NCI-H2081 treated with DMSO at 0.1 percent for 48 hours (cell line): ENCODE measurements at regions not wholly inside any gene's neighbourhood (a gene's known extent, or its start where the extent isn't known, plus 50 kb on each side); places are given as distances from the start of the nearest gene placed in this dataset.

Experiments used
- DNase-seq: peaks from one replicate; lab custom pipeline; 2025; lab: John Stamatoyannopoulos, UW

DNA sequence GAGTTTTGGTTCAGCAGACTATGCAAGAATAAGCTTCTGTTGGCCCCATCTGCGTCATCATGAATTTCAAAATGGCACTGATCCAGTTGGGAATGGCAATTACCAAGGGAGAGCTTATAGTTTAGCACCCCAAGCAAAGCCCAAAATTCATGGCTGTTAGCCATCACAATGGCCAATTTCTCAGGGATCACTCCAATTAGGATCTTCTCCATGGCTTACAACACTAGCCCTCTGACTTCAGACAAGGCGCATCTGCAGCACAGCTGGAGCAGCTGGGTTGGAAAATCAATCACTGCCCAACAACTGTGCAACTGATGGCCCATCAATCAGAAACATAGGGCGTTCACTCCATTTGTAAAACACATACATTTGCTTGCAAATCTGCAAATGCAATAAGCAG lies 273.6 kb downstream of the SRBD1 start:
- no peak for DNase-seq

DNA sequence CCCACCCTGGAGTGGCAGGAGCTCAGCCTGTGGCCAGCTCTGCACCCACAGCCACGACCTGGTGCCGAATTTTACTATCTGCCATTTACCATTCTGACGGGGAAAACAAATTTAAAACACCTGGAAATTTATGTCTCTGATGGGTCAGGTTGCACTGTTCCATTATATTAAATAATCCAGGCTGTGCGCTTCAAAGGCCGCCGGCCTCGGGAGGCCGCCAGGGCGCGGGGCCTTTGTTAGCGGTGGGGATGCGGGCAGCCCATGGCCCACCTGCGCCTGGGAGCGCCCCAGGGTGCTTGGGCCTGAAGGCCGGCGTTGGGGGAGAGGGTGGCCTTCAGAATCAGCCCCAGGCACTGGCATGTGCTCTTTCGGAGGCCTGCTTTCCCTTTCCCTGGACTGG lies 276.9 kb downstream of the SRBD1 start:
- DNase-seq: no peak

DNA sequence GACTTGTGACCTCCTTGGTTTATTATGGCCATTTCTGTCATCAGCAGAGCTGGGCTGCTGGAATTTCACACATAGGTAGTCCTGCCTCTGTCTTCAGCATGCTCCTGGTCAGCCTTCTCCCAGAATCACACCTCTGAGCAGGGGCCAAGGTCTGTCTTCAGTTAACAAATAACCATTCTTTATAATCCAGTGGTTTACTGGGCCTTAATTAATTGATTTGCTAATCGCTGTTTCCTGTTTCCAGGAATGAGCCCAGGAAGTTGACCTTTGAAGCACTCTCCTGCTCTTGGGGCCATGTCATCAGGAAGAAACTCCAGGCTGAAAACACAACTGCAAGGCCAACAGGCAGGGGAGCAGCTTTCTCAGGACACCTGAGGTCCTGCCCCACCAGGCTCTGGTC lies 278.5 kb downstream of the SRBD1 start:
- no peak for DNase-seq

DNA sequence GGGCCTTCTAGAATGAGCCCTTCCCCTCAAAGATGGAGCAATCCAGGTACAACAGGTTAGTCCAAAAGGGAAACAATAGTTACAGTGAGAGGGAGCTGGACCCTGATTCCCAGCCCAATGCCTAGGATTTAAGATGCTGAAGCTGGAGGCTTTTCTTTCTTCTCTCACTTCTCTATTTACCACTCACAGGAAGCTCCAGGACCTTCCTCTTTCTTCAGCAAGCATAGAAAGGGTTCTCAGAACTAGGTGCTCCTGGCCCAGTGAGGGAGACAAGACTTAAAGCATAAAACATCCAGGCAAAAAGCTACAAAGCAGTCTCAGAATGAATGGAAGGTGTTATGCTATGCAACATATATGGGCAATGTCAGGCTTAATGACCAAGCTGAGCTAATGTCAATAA lies 279.0 kb downstream of the SRBD1 start:
- no peak for DNase-seq

DNA sequence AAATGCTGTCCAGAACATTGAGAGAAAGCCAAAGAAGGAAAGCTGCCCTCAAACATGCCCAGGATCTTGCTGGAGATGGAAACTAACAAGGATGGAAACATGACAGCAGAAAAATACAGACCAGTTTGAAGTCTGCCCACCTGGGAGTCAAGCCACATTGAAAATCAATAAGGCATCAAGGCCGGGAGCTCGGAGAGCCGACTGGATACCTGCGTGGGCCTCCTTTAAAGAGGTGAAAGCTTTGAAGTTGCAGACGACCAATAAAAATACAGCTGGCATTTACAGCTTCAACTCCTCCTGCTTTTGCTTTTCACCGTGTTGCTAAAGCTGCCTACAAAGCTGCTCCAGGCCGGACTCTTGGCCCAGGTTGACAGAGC lies 279.7 kb downstream of the SRBD1 start:
- no peak for DNase-seq

DNA sequence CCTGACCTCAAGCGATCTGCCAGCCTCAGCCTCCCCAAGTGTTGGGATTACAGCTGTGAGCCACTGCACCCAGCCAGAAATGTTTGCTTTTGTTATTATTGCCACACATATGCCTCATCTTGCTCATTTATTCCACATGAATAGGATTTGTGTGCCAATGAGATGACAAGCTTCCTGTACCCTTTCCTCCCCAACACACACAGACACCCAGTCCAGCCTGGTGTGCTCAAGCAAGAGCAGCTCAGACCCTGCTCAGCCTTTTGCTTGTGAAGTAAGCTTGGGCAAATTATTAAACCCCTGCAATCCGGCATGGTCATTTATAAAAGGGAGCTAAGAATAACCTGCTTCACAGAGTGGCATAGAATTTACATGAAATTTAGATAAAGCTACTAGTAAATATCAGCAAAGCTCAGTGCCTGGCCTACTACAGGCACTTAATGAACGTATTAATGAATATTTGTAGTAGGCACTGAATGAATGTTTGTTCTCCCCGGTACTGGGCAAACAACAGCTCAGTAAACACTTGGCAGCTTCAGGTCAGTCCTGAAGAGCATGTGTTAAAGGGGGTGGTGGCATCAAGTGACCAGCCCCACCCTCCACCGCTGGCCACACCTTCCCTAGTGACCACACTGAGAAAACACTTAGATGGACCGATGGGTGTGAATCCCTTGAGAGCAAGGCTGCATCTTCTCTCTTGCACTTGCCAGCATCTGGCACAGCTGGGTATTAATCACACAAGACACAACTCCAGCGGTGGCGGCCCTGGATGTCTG lies 280.2 kb downstream of the SRBD1 start:
- no peak for DNase-seq

DNA sequence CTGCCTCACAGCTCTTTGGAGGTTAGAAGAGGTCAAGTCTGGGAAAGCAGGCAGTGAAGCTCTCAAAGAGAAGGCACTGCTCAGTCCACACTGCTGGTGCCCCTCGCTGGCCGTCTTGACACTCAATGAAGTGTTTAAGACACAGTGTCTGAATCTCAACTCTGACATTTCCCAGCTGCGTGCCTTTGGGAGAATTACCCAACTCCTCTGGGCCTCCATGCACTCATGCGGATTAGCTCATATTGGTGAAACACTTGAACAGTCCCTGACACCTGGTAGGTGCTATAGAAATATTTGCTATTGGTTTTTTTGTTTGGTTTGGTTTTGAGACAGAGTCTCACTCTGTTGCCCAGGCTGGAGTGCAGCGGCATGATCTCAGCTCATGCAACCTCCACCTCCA lies 281.0 kb downstream of the SRBD1 start:
- no peak for DNase-seq

DNA sequence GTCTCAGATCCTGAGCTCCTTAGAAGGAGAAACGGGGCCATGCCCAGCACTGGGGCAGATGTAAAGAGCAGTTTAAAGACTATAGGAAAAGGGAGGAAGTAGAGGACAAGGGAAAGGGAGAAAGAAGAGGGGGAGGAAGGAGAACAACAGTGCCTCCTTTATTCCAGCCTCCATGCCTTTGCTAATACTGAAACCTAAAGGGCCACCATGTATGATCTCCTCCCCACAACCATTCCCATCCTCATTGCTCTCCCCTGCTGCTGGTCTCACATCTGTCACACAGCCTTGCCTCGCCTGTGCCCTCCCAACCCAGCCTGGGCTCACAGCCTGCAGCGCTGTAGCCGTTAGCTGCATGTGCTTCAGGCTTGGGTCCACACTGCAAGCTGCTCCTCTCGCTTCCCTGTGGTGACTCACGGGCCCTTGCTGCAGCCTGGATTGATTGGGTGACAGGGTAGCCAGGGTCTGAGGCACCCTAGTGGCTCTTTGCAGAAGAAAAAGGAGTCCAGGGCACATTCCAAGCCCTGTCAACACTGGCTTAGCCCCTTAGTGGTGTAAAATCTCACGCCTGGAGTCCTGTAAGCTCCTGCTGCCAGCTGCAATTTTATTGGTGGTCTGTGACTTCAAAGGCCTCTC lies 281.9 kb downstream of the SRBD1 start:
- DNase-seq: no peak

DNA sequence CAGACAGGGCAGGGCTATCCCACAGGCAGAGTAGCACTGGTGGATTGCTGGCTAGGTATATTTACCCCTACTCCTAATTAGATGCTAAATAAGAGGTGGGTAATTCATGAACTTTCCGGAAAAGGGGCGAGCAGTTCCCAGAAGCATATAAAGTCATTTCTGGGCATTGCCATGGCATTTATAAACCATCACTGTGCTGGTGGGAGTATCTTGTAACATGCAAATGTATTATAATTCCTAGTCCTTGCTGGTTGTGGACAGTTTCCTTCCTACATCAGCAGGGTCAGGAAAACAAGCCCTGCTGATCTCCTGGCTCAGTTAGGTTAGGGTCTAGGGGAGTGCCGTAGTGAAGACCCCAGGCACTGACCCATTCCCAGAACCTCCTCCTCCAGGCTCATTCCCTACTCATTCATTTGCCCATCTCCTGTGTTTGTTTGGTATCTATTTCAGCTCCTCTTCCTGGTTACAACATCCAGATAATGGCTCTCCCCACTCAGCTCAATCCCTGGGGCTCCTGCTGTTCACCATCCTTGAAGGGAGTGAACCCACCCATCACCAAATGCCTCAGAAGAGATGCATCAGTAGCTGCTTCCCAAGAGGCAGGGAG lies 282.7 kb downstream of the SRBD1 start:
- no peak for DNase-seq

DNA sequence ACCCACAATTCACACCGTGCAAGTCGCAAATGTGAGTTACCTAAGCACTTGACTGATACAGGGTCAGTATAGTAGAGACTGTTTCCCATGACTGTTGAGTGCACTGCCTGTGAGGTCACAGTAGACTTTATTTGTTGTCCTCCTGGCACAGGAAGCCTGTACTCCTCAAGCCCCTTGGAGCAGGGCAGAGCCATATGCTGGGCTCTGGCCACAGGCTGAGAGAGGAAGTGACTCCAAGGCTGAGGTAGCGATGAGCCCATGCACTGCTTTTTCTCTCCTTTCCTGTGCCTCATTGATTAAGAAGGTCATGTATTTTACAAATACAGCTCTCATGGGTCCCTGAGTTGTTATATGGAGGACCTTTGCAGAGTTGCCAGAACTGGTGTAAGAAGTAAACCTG lies 287.7 kb downstream of the SRBD1 start:
- no peak for DNase-seq

DNA sequence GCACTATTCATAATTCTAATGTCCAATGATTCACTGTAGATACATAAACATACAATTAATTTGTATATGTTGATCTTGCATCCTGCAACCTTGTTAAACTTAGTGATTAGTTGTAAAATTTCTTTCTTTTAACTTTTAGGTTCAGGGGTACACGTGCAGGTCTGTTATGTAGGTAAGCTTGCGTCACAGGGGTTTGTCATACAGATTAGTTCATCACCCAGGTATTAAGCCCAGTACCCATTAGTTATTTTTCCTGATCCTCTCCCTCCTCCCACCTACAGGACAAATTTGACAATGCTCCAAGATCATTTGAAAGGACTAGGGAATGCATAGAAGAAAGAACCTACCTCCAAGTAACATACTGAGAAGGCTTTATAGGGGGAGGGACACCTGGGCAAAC lies 290.1 kb downstream of the SRBD1 start:
- no peak for DNase-seq

DNA sequence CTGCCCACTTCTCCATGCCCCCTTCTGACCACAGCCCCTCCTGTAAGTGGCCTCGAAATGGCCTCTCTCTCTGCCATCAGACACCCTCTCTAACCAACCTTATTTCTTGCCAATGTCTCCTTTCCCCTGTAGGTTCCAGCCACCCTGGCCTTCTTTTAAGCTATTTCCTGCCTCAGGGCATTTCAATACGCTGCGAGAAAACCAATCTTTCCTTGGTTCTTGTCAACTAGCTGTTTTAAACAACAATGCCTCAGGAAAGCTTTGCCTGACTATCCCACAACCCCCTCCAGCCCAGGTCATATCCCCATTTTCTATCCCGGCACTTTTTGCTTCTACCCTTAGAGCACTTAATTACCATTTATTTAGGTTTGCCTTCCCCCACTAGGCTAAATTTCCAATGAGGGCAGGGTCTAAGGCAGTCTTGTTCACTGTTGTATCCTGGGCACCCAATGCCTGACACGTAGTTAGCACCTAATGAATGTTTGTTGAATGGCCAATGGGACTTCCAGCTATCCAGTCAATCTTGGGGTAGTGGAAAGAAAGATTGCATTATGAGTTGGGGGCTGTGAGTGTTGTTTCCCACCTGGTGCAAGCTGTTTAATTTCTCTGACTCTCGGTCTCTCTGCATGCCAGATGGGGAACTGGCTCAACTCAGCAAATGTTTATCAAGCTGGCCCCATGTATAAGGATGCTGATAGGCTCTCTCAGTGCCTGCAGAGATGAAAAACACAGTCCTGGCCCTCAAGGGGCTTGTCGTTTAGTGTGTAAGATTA lies 291.2 kb downstream of the SRBD1 start:
- DNase-seq: no peak

DNA sequence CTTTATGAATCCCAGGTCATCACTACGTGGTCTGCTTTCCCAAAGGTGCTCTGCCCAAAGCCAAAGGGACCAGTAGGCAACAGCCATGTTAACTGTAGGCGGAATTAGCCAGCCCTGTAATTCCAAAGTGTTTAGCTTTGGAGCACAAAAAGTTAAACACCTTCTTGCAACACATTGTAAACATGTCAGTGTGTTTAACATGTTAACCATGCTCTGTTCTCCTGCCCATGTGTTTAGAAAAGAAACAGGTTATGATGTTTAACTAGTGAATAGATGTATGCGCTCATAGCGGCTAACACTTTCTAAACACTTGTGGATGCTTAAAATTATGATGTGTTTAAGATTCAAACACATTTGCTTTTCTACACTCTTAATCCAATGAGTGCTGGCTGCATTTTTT lies 292.4 kb downstream of the SRBD1 start:
- no peak for DNase-seq

DNA sequence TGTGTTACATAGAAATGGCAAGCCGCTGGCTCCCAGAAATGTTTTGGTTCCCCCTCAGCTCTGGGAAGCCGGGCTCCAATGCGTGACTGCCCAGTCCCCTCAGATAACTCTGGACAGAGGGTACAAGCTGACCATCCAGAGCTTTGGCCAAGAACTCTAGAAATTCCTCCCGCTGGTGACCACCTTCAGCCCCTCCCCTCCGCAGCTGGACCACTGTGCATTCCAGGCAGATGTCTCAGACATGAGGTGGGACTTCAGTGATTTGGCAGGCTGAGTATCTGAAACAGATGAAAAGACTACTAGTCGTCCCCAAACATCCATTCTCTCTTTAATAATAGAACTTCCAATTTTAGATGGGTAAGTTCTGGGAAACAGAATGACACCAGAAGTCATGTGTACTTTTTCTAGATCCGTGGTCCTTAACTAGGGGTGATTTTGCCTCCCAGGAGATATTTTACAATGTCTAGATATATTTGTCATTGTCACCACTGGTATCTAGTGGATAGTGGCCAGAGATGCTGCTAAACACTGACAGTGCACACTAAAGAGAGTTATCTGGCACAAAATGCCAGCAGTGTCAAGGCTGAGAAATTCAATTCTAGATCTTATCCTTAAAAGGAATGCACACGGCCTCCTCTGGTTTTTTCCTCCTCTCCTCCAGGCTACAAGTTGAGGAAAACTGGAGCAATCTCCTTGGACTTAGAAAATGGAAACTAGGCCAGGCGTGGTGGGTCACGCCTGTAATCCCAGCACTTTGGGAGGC lies 294.3 kb downstream of the SRBD1 start:
- no peak for DNase-seq

DNA sequence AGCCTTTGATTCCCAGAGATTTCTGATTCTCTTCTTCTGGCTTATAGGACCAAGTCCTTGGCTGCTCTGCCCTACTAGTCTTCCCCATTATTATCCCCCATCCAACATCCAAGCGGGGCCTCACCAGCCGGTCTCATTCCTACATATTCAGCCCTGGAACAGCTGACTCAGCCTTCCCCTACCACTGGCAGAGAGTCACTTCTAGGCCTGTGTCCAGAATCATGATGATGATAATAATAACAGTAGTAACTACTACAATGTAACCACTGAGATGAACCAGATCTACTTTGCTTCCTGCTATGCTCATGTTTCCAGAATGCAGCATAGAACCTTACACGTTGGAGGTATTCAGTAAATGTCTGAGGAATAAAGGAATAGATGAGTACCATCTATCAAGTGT lies 295.2 kb downstream of the SRBD1 start:
- DNase-seq: no peak

DNA sequence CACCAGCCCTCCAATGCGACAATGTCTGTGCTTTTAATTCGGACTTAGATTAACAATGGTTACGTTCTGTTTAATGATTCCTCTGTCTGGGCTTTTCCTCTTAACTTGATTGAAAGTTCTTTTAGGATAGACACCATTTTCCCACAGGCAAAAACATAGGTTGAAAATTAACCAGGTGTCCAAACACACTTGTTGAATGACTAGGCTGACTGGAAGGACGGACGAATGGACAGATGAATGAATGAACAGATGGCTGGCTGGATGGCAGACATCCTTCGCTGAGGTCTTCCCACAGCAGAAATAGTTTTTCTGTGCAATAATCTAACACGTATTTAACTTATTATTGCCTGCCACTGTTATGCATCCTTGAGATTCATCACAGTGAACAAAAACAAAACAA lies 298.8 kb downstream of the SRBD1 start:
- DNase-seq: no peak

DNA sequence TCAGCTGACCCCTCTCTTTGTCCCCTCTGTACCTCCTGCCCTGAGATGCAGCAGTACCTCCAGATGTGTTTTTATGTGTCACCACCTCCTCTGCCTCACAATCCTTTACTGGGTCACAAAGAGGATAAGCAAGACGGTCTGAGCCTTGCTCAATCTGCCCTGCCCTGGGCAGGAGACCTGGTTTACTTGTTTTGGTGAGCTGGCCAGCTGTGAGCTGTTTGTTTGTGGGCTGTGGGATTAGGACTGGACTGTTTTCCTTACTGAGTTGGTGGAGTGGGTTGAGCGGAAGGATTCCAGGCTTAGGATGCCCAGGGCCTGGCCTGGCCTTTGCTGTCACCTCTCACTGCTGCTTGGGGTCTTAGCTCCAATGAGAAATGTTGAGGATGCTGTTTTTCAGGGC lies 299.5 kb downstream of the SRBD1 start:
- no peak for DNase-seq

DNA sequence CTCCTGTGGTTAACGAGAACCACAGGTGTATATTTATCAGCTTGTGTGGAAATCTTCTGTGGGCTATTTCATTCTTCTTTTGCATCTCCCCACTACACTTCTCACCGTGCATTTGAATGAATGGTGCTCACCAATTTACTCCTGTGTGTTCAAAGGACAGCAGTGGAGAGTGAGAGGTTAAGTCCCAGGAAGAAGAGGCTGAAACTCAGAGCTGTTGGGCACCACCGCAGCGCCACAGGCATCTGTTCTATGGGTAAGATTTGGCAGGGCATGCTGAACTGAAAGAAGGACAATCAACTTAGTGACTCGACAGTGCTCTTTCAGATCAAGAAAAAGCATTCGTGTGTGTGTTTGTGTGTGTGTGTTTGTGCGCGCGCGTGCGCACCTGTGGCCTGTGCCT lies 297.9 kb upstream of the SIX2 start:
- no peak for DNase-seq

DNA sequence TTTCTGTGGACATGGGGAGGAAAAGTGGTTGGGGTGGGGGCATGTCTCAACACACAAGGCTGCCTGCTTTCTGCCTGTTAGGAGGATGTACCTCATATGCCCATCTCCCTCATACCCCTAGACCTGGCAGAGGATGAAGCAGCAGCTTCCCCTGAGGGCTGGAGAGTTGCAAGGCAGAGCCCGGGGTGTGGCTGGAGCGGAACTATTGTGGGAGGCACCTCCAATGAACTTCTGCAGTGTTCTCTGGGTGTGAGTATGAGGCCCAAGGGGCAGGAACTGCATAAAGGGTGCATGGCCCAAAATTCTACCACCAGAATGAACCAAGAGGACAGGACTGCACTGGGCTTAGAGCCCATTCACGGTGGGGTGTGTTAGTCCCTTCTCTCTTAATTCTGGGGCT lies 296.3 kb upstream of the SIX2 start:
- DNase-seq: no peak

DNA sequence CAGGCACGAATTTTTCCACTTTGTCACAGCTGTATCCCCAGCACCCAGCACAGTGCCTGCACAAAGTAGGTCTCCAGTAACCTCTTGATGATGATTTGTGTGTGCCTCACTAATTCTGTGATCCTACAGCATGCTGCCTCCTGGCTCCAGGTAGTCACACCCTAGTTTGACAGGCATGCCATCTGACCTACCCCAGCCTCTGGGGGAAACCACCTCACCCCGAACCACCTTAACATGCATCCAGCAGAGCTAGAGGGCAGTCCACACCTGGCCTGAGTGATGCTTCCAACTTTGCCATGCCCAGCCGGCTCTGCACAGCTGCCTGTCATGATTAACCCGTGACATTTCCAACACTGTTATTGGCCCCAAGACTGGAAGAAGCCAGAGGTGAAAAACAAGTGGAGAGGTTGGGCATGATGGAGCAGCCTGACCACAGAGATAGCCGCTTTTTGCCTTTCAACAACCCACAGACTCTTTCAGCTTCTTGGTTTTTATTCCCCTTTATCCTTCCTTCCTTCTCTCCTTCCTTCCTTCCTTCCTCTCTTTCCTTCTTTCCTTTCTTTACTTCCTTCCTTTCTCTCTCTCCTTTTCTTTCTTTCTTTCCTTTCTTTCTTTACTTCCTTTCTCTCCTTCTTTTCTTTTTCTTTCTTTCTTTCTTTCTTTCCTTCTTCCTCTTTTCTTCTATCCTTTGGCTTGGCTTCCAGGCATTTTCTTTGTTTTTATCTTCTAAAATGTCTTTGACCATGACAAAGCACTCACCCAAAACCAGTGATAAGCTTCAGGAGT lies 294.4 kb upstream of the SIX2 start:
- DNase-seq: no peak
